ENCODE measurements at regions not wholly inside any gene's neighbourhood (a gene's known extent, or its start where the extent isn't known, plus 50 kb on each side); places are given as distances from the start of the nearest gene placed in this dataset.

- no peak overlapping the region for H3K4me3 ChIP-seq (ENCODE audit: low read depth, low read length)
- DNase-seq (ENCODE audit: low read depth) = no peak
- no peak for TF ChIP-seq CTCF (IDR thresholded peaks at IDR 0.05; ENCODE audit: low read depth, low read length, missing control alignments)
- in situ Hi-C loops (cut with HindIII; ENCODE audit: low sequenced_read_pairs) = no loop called here
Observed at GRCh38 chr6:8551386-8551785, 116.0 kb upstream of the SLC35B3 start.

DNA sequence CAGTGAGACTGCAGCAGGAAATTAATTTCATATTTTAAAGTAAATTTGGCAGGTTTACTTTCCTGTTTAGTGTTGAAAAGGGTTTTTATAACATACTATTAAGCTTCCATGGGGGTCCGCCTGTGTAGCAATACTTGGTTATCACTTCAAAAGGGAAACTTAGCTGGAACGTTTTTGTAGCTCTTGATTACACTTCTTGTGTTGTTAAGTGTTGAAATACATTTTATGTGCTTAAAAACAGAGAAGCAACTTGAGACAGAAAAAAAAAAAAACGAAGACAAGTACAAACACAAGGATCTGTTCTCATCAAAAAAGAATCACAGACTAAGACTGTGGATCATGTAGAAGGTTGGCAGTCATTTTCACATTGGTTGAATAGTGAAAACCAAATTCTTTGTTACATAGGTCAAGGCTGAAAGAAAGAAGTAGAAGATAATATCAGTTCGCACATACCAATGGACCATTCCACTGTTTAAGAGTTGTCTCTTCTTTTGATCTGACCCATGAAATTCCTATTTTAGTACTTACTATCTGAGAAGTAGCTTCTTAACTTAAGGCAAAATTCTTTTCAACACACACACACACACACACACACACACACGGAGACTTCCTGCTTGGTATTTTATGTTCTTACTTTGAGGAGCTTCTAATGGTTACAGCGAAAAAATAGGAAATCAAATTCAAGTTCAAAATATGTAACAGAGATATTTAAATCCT, 113.9 kb upstream of the SLC35B3 start:
- DNase-seq (ENCODE audit: low read depth) = no peak
- in situ Hi-C loops (cut with HindIII; ENCODE audit: low sequenced_read_pairs) = no loop called here
- H3K4me3 ChIP-seq (ENCODE audit: low read depth, low read length) = no peak overlapping the region
- TF ChIP-seq CTCF (IDR thresholded peaks at IDR 0.05; ENCODE audit: low read depth, low read length, missing control alignments) = no peak

DNA sequence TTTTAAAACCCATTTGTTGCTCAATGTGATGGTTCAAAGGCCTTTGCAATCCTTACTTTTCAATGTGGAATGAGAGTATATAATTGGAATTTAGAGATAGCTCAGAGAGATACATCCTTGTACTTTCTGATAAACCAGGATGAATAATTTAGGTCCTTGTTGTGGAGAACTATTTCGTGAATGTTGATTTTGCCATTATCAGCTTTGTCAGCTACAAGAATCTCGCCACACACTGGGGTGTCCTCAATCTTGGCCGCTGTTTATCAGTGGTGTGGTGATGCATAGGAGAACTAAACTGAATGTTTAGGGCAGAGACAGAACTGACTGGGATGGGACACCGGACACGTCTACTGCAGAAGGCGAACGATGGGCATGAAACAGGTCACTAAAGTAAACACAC, 111.2 kb upstream of the SLC35B3 start:
- no peak overlapping the region for H3K4me3 ChIP-seq (ENCODE audit: low read depth, low read length)
- no peak for TF ChIP-seq CTCF (IDR thresholded peaks at IDR 0.05; ENCODE audit: low read depth, low read length, missing control alignments)
- no peak for DNase-seq (ENCODE audit: low read depth)
- in situ Hi-C loops (cut with HindIII; ENCODE audit: low sequenced_read_pairs) = no loop called here

- in situ Hi-C loops (cut with HindIII; ENCODE audit: low sequenced_read_pairs) = no loop called here
- no peak for TF ChIP-seq CTCF (IDR thresholded peaks at IDR 0.05; ENCODE audit: low read depth, low read length, missing control alignments)
- no peak overlapping the region for H3K4me3 ChIP-seq (ENCODE audit: low read depth, low read length)
- DNase-seq (ENCODE audit: low read depth) = no peak
Observed at GRCh38 chr6:8545336-8545735, 110.0 kb upstream of the SLC35B3 start.

DNA sequence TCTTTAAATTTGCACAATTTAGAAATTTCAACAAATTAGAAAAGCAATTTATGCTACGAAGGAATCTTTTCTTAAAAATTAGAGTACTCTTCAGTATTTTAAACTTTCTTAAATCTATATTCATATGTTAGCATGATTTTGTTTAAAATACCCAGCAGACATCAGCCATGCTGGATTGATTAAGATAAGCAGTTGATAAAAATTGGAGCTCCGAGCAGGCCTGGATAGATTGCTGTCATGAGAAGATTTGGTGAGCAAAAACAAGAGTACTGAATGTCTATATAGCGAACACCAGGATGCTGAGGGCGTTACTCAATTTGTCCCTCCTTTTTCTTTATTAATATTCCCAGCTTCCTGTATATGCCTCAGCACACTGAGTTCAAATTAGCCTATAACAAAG, 108.4 kb upstream of the SLC35B3 start:
- DNase-seq (ENCODE audit: low read depth) = no peak

GRCh38 chr6:8539453-8539852, 104.1 kb upstream of the SLC35B3 start:
- no peak for DNase-seq (ENCODE audit: low read depth)
- TF ChIP-seq CTCF (IDR thresholded peaks at IDR 0.05; ENCODE audit: low read depth, low read length, missing control alignments) = no peak
- in situ Hi-C loops (cut with HindIII; ENCODE audit: low sequenced_read_pairs) = no loop called here
- H3K4me3 ChIP-seq (ENCODE audit: low read depth, low read length) = no peak overlapping the region

More for the DNA sequence above, 108.4 kb upstream of the SLC35B3 start:
- in situ Hi-C loops (cut with HindIII; ENCODE audit: low sequenced_read_pairs) = no loop called here
- no peak overlapping the region for H3K4me3 ChIP-seq (ENCODE audit: low read depth, low read length)
- no peak for TF ChIP-seq CTCF (IDR thresholded peaks at IDR 0.05; ENCODE audit: low read depth, low read length, missing control alignments)
